Tibial nerve (tissue), 4 donors: ENCODE measurements at regions not wholly inside any gene's neighbourhood (a gene's known extent, or its start where the extent isn't known, plus 50 kb on each side); places are given as distances from the start of the nearest gene placed in this dataset.

ENCODE experiments used
- DNase-seq, 2 donors: peaks; one replicate each; pipeline ENCODE4 v3.0.0-alpha.2; 2019; ENCODE audit warnings: low spot score in 2 of 2
- H3K27ac ChIP-seq, 4 donors: fragments of 200-600 bp; sonication (generic) in 3 of 4; one replicate each; pipeline ENCODE4 v1.5.1; 2017 to 2019; ENCODE audit warnings: mild to moderate bottlenecking in 1 of 4
- H3K27me3 ChIP-seq, 2 donors: fragments of 200-600 bp; sonication (generic) in 1 of 2; one replicate each; pipeline versions ENCODE4 v1.5.1 to v1.6.0; 2017 to 2019
- H3K36me3 ChIP-seq, 3 donors: fragments of 200-600 bp; sonication (generic); one replicate each; pipeline ENCODE4 v1.5.1; 2018 to 2019
- H3K4me1 ChIP-seq, 4 donors: fragments of 200-600 bp; sonication (generic) in 3 of 4; one replicate each; pipeline ENCODE4 v1.5.1; 2017 to 2019
- H3K4me3 ChIP-seq, 4 donors: fragments of 200-600 bp; sonication (generic) in 3 of 4; one replicate each; pipeline ENCODE4 v1.5.1; 2017 to 2019; ENCODE audit warnings: mild to moderate bottlenecking in 1 of 4, moderate library complexity in 1 of 4
- H3K9me3 ChIP-seq, 4 donors: fragments of 200-600 bp; sonication (generic) in 3 of 4; one replicate each; pipeline ENCODE4 v1.5.1; 2017 to 2019
- EP300 ChIP-seq, 2 donors: sonication (generic); formaldehyde crosslinking; IDR thresholded peaks; one replicate each; pipeline ENCODE4 v1.6.1; 2017; ENCODE audit warnings: antibody characterized with exemption in 2 of 2, mild to moderate bottlenecking in 1 of 2
- POLR2A ChIP-seq, 2 donors: fragments of 450-650 bp; IDR thresholded peaks; one replicate each; pipeline ENCODE4 v1.6.1; 2017; ENCODE audit warnings: antibody characterized with exemption in 2 of 2, mild to moderate bottlenecking in 2 of 2, moderate library complexity in 2 of 2
- WGBS, 2 donors: methylation state at CpG; one replicate each; pipeline ENCODE4 v1.1.5; 2018; 5-methylcytosine and 5-hydroxymethylcytosine counted together
- TF ChIP-seq, protein P1 (sequence below), 5 experiments: fragments of 200-600 bp in 3 of 5; fragments of 450-650 bp in 2 of 5; sonication (generic) in 3 of 5; IDR thresholded peaks; one replicate each; pipeline ENCODE4 v1.5.1; 2016 to 2019; ENCODE audit warnings: antibody characterized with exemption in 5 of 5, mild to moderate bottlenecking in 3 of 5, moderate library complexity in 2 of 5

DNA sequence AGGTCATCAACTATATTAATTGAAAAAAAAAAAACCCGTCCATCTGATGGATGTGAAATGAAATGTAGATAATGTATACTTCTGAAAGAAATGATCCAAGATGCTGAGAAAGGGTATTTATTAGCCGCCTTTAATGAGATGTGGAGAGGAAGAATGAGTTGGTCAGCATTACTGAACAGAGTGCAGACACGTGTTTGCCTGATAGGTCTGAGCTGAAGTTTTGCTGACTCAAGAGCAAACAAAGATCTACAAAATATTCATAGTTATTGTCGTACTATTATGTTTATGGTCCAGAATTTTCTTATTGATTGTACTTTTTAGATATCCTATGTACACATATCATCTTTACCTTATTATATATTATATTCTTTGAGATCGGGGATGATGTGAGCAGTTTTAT, 235.3 kb downstream of the RDH14 start:
- H3K4me1 ChIP-seq: no peaks in the 10 kb centered on the region
- no peaks in the 10 kb centered on the region for H3K9me3 ChIP-seq
- no peaks in the 10 kb centered on the region for H3K36me3 ChIP-seq
- H3K27ac ChIP-seq: no peak overlapping the region
- no peaks in the 10 kb centered on the region for H3K27me3 ChIP-seq
- DNase-seq: no peak
- no peak for TF ChIP-seq EP300 (IDR thresholded peaks at IDR 0.05)
- TF ChIP-seq, protein P1, sequence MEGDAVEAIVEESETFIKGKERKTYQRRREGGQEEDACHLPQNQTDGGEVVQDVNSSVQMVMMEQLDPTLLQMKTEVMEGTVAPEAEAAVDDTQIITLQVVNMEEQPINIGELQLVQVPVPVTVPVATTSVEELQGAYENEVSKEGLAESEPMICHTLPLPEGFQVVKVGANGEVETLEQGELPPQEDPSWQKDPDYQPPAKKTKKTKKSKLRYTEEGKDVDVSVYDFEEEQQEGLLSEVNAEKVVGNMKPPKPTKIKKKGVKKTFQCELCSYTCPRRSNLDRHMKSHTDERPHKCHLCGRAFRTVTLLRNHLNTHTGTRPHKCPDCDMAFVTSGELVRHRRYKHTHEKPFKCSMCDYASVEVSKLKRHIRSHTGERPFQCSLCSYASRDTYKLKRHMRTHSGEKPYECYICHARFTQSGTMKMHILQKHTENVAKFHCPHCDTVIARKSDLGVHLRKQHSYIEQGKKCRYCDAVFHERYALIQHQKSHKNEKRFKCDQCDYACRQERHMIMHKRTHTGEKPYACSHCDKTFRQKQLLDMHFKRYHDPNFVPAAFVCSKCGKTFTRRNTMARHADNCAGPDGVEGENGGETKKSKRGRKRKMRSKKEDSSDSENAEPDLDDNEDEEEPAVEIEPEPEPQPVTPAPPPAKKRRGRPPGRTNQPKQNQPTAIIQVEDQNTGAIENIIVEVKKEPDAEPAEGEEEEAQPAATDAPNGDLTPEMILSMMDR (IDR thresholded peaks at IDR 0.05): no peak
- no peak for TF ChIP-seq POLR2A (IDR thresholded peaks at IDR 0.05)
- 74 to 79% methylated on average over 5 of the region's 5 CpGs for WGBS, 2 donors
- no peak overlapping the region for H3K4me3 ChIP-seq

GRCh38 chr2:18319987-18320386, 240.5 kb downstream of the RDH14 start:
- TF ChIP-seq EP300 (IDR thresholded peaks at IDR 0.05) (no peak), POLR2A (IDR thresholded peaks at IDR 0.05) (no peak)
- TF ChIP-seq, protein P1 (IDR thresholded peaks at IDR 0.05): no peak
- no peak overlapping the region for H3K27ac ChIP-seq
- DNase-seq: no peak
- no peaks in the 10 kb centered on the region for H3K36me3 ChIP-seq
- H3K9me3 ChIP-seq: no peaks in the 10 kb centered on the region
- no peak overlapping the region for H3K4me3 ChIP-seq
- H3K27me3 ChIP-seq: no peaks in the 10 kb centered on the region
- no peaks in the 10 kb centered on the region for H3K4me1 ChIP-seq

GRCh38 chr2:18317017-18317416, 243.4 kb downstream of the RDH14 start:
- H3K4me3 ChIP-seq: no peak overlapping the region
- no peaks in the 10 kb centered on the region for H3K4me1 ChIP-seq
- peaks cover 0 to 6% (median 0%) of the 10 kb centered on the region in 4 donors for H3K9me3 ChIP-seq
- 58 to 66% methylated on average over 2 of the region's 2 CpGs for WGBS, 2 donors
- TF ChIP-seq, protein P1 (IDR thresholded peaks at IDR 0.05): no peak
- TF ChIP-seq POLR2A (IDR thresholded peaks at IDR 0.05) (no peak), EP300 (IDR thresholded peaks at IDR 0.05) (no peak)
- H3K36me3 ChIP-seq: no peaks in the 10 kb centered on the region
- H3K27me3 ChIP-seq: no peaks in the 10 kb centered on the region
- no peak for DNase-seq
- H3K27ac ChIP-seq: no peak overlapping the region

GRCh38 chr2:18312818-18313217, 247.6 kb downstream of the RDH14 start:
- no peaks in the 10 kb centered on the region for H3K36me3 ChIP-seq
- peaks cover 0 to 6% (median 0%) of the 10 kb centered on the region in 4 donors for H3K9me3 ChIP-seq
- H3K4me1 ChIP-seq: no peaks in the 10 kb centered on the region
- 71 to 85% methylated on average over 3 of the region's 3 CpGs for WGBS, 2 donors
- TF ChIP-seq POLR2A (IDR thresholded peaks at IDR 0.05): no peak
- no peak for DNase-seq
- H3K27ac ChIP-seq: no peak overlapping the region
- no peaks in the 10 kb centered on the region for H3K27me3 ChIP-seq
- H3K4me3 ChIP-seq: no peak overlapping the region

DNA sequence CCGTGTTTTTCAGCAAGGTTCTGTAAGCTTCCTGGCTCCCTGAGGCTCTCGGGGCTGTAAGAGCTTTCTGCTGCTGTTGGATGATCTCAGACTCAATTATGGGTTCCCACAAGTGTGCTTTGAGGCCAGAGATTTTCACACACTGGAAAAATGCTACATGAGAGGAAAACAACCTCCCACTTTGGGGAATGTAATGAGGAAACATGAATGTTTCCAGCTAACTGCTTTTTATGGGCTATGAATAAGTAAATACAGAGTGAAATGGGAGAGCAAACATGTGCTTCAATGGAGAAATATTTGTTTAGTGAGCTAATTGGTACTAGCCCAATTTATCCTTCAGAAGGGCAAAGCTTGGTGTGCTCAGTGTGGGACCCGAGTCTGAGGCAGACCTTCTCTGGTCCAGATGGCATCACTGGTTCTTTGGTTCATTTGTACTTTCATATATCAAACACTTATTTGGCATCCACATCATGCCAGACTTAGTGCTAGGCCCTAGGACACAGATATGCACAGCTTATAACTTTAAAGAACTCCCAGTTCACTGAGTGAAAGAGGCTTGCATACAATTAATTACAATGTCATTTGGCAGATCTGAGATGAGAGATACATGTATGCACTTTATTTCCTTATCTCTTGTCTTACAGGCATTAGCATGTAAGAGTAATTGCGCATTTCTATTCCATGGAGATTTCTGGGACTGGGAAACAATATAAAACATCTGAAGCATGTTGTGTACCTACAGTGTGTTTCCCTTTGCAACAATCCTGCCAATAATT, 248.8 kb downstream of the RDH14 start:
- peaks cover 0 to 6% (median 0%) of the 10 kb centered on the region in 4 donors for H3K9me3 ChIP-seq
- 34 to 43% methylated on average over 4 of the region's 4 CpGs for WGBS, 2 donors
- H3K27me3 ChIP-seq: no peaks in the 10 kb centered on the region
- TF ChIP-seq POLR2A (IDR thresholded peaks at IDR 0.05): no peak
- TF ChIP-seq EP300 (IDR thresholded peaks at IDR 0.05): no peak
- TF ChIP-seq, protein P1 (IDR thresholded peaks at IDR 0.05): no peak
- no peak overlapping the region for H3K27ac ChIP-seq
- H3K4me1 ChIP-seq: no peaks in the 10 kb centered on the region
- DNase-seq: no peak
- no peak overlapping the region for H3K4me3 ChIP-seq
- no peaks in the 10 kb centered on the region for H3K36me3 ChIP-seq
